ENCODE measurements at regions not wholly inside any gene's neighbourhood (a gene's known extent, or its start where the extent isn't known, plus 50 kb on each side); places are given as distances from the start of the nearest gene placed in this dataset.
A peak's percentile ranks its signal among the peaks of the same experiment; 100 is the strongest.
"Not testable (repeated sequence)": the region's sequence is repeated elsewhere in the genome, so short reads cannot be mapped to it uniquely, and the experiment has no call there.

- H4K20me1 ChIP-seq (ENCODE audit: insufficient read depth, low read length, poor library complexity, severe bottlenecking); H2AFZ ChIP-seq (ENCODE audit: low read length); H3K4me2 ChIP-seq (ENCODE audit: low read depth, low read length, poor library complexity, severe bottlenecking); H3K79me2 ChIP-seq (ENCODE audit: insufficient read depth, low read length); H3K36me3 ChIP-seq (ENCODE audit: insufficient read depth, low read length); H3K9me3 ChIP-seq (ENCODE audit: insufficient read depth, low read depth, low read length); H3K9me2 ChIP-seq (replicated peaks; ENCODE audit: low read depth, low read length); H3K27me3 ChIP-seq (ENCODE audit: insufficient read depth, low read length, poor library complexity, severe bottlenecking); H3K4me1 ChIP-seq (ENCODE audit: insufficient read depth, low read length, poor library complexity, severe bottlenecking); H3K9ac ChIP-seq (ENCODE audit: low read depth, low read length, poor library complexity, severe bottlenecking); H3K4me3 ChIP-seq (ENCODE audit: low read length, poor library complexity, severe bottlenecking); H3F3A ChIP-seq (ENCODE audit: low read depth): not testable (repeated sequence)
Observed at GRCh38 chr17:20843799-20844553, 198.8 kb downstream of the USP22 start.

GRCh38 chr17:20848869-20849443 lies 193.9 kb downstream of the USP22 start:
- not testable (repeated sequence) for H3K4me1 ChIP-seq (ENCODE audit: insufficient read depth, low read length, poor library complexity, severe bottlenecking); H3K4me3 ChIP-seq (ENCODE audit: low read length, poor library complexity, severe bottlenecking); H3K79me2 ChIP-seq (ENCODE audit: insufficient read depth, low read length); H3K9me2 ChIP-seq (replicated peaks; ENCODE audit: low read depth, low read length); H2AFZ ChIP-seq (ENCODE audit: low read length); H3F3A ChIP-seq (ENCODE audit: low read depth); H3K27me3 ChIP-seq (ENCODE audit: insufficient read depth, low read length, poor library complexity, severe bottlenecking); H3K9ac ChIP-seq (ENCODE audit: low read depth, low read length, poor library complexity, severe bottlenecking); H4K20me1 ChIP-seq (ENCODE audit: insufficient read depth, low read length, poor library complexity, severe bottlenecking); H3K9me3 ChIP-seq (ENCODE audit: insufficient read depth, low read depth, low read length); H3K4me2 ChIP-seq (ENCODE audit: low read depth, low read length, poor library complexity, severe bottlenecking); H3K36me3 ChIP-seq (ENCODE audit: insufficient read depth, low read length)
- TF ChIP-seq, protein P1, sequence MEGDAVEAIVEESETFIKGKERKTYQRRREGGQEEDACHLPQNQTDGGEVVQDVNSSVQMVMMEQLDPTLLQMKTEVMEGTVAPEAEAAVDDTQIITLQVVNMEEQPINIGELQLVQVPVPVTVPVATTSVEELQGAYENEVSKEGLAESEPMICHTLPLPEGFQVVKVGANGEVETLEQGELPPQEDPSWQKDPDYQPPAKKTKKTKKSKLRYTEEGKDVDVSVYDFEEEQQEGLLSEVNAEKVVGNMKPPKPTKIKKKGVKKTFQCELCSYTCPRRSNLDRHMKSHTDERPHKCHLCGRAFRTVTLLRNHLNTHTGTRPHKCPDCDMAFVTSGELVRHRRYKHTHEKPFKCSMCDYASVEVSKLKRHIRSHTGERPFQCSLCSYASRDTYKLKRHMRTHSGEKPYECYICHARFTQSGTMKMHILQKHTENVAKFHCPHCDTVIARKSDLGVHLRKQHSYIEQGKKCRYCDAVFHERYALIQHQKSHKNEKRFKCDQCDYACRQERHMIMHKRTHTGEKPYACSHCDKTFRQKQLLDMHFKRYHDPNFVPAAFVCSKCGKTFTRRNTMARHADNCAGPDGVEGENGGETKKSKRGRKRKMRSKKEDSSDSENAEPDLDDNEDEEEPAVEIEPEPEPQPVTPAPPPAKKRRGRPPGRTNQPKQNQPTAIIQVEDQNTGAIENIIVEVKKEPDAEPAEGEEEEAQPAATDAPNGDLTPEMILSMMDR (conservative IDR thresholded peaks at IDR 0.05; ENCODE audit: low read length): peak; percentile 54

GRCh38 chr17:20851591-20852238 lies 191.1 kb downstream of the USP22 start:
- not testable (repeated sequence) for H3K4me2 ChIP-seq (ENCODE audit: low read depth, low read length, poor library complexity, severe bottlenecking)

DNA sequence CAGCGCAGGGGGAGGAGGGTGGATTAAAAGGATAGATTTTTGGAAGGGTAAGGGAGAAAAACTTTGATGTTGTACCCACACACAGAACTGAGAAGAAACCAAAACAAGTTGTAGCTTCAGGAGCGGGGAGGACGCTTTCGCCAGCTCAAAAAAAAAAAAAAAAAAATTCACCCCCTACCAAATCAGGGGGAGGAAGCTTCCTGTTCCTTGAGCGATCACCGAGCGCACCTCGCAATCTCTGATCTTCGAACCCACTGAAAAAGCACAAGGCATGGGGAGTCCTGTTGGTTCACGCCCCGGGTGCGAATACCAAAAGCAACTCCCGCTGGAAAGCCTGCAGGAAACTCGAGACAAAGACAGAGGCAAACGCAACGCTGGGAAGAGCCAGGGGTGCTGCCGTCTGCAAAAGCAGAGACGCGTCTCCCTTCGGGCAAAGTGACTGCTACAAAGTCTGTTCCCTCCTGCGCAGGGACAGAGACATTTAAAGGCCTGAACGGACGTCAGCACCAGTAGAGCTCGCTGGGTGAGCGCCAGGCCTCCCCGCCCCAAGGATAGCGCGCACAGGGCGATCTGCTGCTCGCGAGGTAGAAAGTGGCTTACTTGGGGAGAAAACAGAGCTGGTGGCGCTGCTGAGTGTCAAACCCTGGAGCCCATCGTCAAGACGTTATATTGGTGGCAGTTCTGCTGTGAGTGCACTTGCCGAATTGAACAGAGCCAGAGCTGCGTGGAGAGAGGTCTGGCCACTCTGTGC lies 190.4 kb downstream of the USP22 start:
- H2AFZ ChIP-seq (ENCODE audit: low read length): no peak overlapping the region
- no peak overlapping the region for H3K4me3 ChIP-seq (ENCODE audit: low read length, poor library complexity, severe bottlenecking)
- no peak overlapping the region for H3K4me2 ChIP-seq (ENCODE audit: low read depth, low read length, poor library complexity, severe bottlenecking)

More at GRCh38 chr17:20851591-20852238, 191.1 kb downstream of the USP22 start:
- not testable (repeated sequence) for H4K20me1 ChIP-seq (ENCODE audit: insufficient read depth, low read length, poor library complexity, severe bottlenecking); H3K9me3 ChIP-seq (ENCODE audit: insufficient read depth, low read depth, low read length); H3K4me1 ChIP-seq (ENCODE audit: insufficient read depth, low read length, poor library complexity, severe bottlenecking); H3K9ac ChIP-seq (ENCODE audit: low read depth, low read length, poor library complexity, severe bottlenecking); H2AFZ ChIP-seq (ENCODE audit: low read length); H3K36me3 ChIP-seq (ENCODE audit: insufficient read depth, low read length); H3F3A ChIP-seq (ENCODE audit: low read depth); H3K9me2 ChIP-seq (replicated peaks; ENCODE audit: low read depth, low read length); H3K79me2 ChIP-seq (ENCODE audit: insufficient read depth, low read length); H3K4me3 ChIP-seq (ENCODE audit: low read length, poor library complexity, severe bottlenecking); H3K27me3 ChIP-seq (ENCODE audit: insufficient read depth, low read length, poor library complexity, severe bottlenecking)

More for the DNA sequence above, 190.4 kb downstream of the USP22 start:
- no peaks in the 10 kb centered on the region for H3K9me3 ChIP-seq (ENCODE audit: insufficient read depth, low read depth, low read length)
- H4K20me1 ChIP-seq (ENCODE audit: insufficient read depth, low read length, poor library complexity, severe bottlenecking): no peaks in the 10 kb centered on the region
- H3K27me3 ChIP-seq (ENCODE audit: insufficient read depth, low read length, poor library complexity, severe bottlenecking): no peaks in the 10 kb centered on the region
- H3K9ac ChIP-seq (ENCODE audit: low read depth, low read length, poor library complexity, severe bottlenecking): no peak overlapping the region
- no peaks in the 10 kb centered on the region for H3K9me2 ChIP-seq (replicated peaks; ENCODE audit: low read depth, low read length)
- TF ChIP-seq EZH2phosphoT487 (IDR thresholded peaks at IDR 0.05; ENCODE audit: borderline replicate concordance): no peak
- TF ChIP-seq, protein P1 (conservative IDR thresholded peaks at IDR 0.05; ENCODE audit: low read length): no peak
- H3F3A ChIP-seq (ENCODE audit: low read depth): no peaks in the 10 kb centered on the region
- no peaks in the 10 kb centered on the region for H3K79me2 ChIP-seq (ENCODE audit: insufficient read depth, low read length)
- H3K36me3 ChIP-seq (ENCODE audit: insufficient read depth, low read length): no peaks in the 10 kb centered on the region
- H3K4me1 ChIP-seq (ENCODE audit: insufficient read depth, low read length, poor library complexity, severe bottlenecking): no peaks in the 10 kb centered on the region

Measured in Loucy (cell line).